Transverse colon (tissue), 3 donors: ENCODE measurements at regions not wholly inside any gene's neighbourhood (a gene's known extent, or its start where the extent isn't known, plus 50 kb on each side); places are given as distances from the start of the nearest gene placed in this dataset.

Source experiments
- EP300 ChIP-seq: sonication (generic); formaldehyde crosslinking; IDR thresholded peaks from one replicate; pipeline ENCODE4 v1.6.1; 2017; ENCODE audit warnings: antibody characterized with exemption, low read depth
- POLR2A ChIP-seq: fragments of 450-650 bp; IDR thresholded peaks from one replicate; pipeline ENCODE4 v1.6.1; 2016; ENCODE audit warnings: antibody characterized with exemption, mild to moderate bottlenecking, moderate library complexity
- TF ChIP-seq, protein P1 (sequence below), 5 experiments: fragments of 200-600 bp in 3 of 5; fragments of 450-650 bp in 2 of 5; sonication (generic) in 3 of 5; IDR thresholded peaks; 1 replicate in 2 of 5; 2 replicates in 3 of 5; pipeline ENCODE4 v1.5.1; 2016 to 2017; ENCODE audit warnings: antibody characterized with exemption in 5 of 5, inconsistent platforms in 3 of 5, mild to moderate bottlenecking in 2 of 5, moderate library complexity in 1 of 5

DNA sequence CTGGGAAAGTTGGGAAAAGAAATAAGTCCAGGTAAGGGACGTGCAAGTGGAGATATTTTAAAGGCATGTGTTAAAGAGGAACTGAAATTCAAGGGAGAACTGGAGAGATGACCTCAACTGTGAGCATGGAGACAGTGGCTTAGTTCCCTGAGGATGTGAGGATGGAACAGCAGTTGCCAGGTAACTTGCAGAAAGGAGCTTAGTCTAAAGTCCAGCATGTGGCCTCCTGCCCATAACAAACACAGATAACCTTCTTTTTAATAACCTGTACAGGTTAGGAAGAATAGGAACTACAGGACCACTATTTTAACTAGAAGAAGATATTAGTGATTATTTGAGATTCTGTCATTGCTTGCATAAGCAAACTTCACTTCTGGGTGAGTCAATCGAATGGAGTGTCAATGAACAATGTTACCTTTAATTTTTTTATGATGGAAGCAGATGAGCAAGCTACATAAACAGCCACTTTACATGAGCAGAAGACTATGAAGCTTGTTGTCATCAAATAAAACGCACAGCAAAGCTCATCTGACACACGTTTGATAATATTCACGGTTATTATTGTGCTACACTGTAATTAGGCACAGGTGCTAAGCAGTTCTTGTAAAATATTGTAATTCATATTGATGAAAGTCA, 291.7 kb upstream of the DDHD1 start:
- TF ChIP-seq, protein P1, sequence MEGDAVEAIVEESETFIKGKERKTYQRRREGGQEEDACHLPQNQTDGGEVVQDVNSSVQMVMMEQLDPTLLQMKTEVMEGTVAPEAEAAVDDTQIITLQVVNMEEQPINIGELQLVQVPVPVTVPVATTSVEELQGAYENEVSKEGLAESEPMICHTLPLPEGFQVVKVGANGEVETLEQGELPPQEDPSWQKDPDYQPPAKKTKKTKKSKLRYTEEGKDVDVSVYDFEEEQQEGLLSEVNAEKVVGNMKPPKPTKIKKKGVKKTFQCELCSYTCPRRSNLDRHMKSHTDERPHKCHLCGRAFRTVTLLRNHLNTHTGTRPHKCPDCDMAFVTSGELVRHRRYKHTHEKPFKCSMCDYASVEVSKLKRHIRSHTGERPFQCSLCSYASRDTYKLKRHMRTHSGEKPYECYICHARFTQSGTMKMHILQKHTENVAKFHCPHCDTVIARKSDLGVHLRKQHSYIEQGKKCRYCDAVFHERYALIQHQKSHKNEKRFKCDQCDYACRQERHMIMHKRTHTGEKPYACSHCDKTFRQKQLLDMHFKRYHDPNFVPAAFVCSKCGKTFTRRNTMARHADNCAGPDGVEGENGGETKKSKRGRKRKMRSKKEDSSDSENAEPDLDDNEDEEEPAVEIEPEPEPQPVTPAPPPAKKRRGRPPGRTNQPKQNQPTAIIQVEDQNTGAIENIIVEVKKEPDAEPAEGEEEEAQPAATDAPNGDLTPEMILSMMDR (IDR thresholded peaks at IDR 0.05), result no peak
- TF ChIP-seq POLR2A (no peak), EP300 (no peak)
